Pancreas (tissue), 10 donors: ENCODE measurements at regions not wholly inside any gene's neighbourhood (a gene's known extent, or its start where the extent isn't known, plus 50 kb on each side); places are given as distances from the start of the nearest gene placed in this dataset.
"Not testable (repeated sequence)": the region's sequence is repeated elsewhere in the genome, so short reads cannot be mapped to it uniquely, and the experiment has no call there.

Experiments used
- ATAC-seq, 4 donors: fragments of 200-7000 bp; cut with Tn5 transposase; one replicate each; pipeline versions ENCODE4 v1.8.0 to v1.9.1; 2020; ENCODE audit warnings: mild to moderate bottlenecking in 4 of 4, moderate library complexity in 4 of 4
- DNase-seq, 6 donors: peaks; one replicate each; pipeline ENCODE4 v3.0.0-alpha.2; 2020
- FAIRE-seq: peaks from 2 replicates; lab custom pipeline; 2012; peaks lifted over from hg19 to GRCh38; lab: Jason Lieb, UNC
- H3K27ac ChIP-seq, 4 donors: fragments of 200-600 bp; sonication (generic); 1 replicate in 3 of 4; 2 replicates in 1 of 4; pipeline versions ENCODE4 v1.5.0 to v1.8.0; 2020
- H3K27me3 ChIP-seq, 4 donors: fragments of 200-600 bp; one replicate each; pipeline ENCODE4 v1.8.0; 2021
- H3K36me3 ChIP-seq, 3 donors: fragments of 200-600 bp; sonication (generic) in 1 of 3; one replicate each; pipeline versions ENCODE4 v1.5.0 to v1.8.0; 2020 to 2021
- H3K4me1 ChIP-seq, 3 donors: fragments of 200-600 bp; one replicate each; pipeline ENCODE4 v1.8.0; 2021
- H3K4me3 ChIP-seq, 4 donors: fragments of 200-600 bp; sonication (generic) in 2 of 4; one replicate each; pipeline versions ENCODE4 v1.5.0 to v1.8.0; 2020 to 2021
- H3K9me3 ChIP-seq, 4 donors: fragments of 200-600 bp; one replicate each; pipeline ENCODE4 v1.8.0; 2021
- CTCF ChIP-seq, 4 donors: fragments of 200-600 bp; sonication (generic) in 3 of 4; IDR thresholded peaks; one replicate each; pipeline versions ENCODE4 v1.5.0 to v1.8.0; 2021; ENCODE audit warnings: antibody characterized with exemption in 4 of 4
- WGBS, 2 donors: extraction: QIAGEN DNeasy Blood & Tissue Kit; methylation state at CpG; one replicate each; pipeline ENCODE4 v1.1.7; 2013; 5-methylcytosine and 5-hydroxymethylcytosine counted together
- intact Hi-C, 3 donors: fragments of 100-400 bp; cut with DNase I; formaldehyde crosslinking; loops; one replicate each; pipeline versions ENCODE4 v1.11.1 to v1.14.2; 2022
- donor health status: healthy with polysubstance abuse.
- donor health status: DM: no; HTN: no; CAD: no; lungs with moderate emphysema.
- donor health status: DM: no; HTN: no; CAD: no.
- donor health status: control.
- donor health status: control.
- donor health status: Bipolar disorder and iron deficiency.
- donor health status: DM: yes; HTN: yes; CAD: no.
- donor health status: DM: no; HTN: no; CAD: no.
- donor health status: DM: no; HTN: no; CAD: no.
- donor health status: DM: yes; HTN: yes; CAD: no.

GRCh38 chr2:47728551-47728950, 54.4 kb upstream of the MSH6 start:
- no peak for ATAC-seq
- H3K4me3 ChIP-seq = no peak overlapping the region
- intact Hi-C loops = no loop called here
- FAIRE-seq = no peak
- no peaks in the 10 kb centered on the region for H3K36me3 ChIP-seq
- no peaks in the 10 kb centered on the region for H3K27me3 ChIP-seq
- no peak for DNase-seq
- H3K27ac ChIP-seq = no peak overlapping the region
- TF ChIP-seq CTCF (IDR thresholded peaks at IDR 0.05) = no peak
- WGBS, 2 donors = 72 to 80% methylated on average over 4 of the region's 4 CpGs
- no peaks in the 10 kb centered on the region for H3K4me1 ChIP-seq
- no peaks in the 10 kb centered on the region for H3K9me3 ChIP-seq

- Histone ChIP-seq H3K4me1 (no peaks in the 10 kb centered on the region), H3K9me3 (no peaks in the 10 kb centered on the region), H3K36me3 (no peaks in the 10 kb centered on the region), H3K27ac (no peak overlapping the region), H3K4me3 (no peak overlapping the region), H3K27me3 (no peaks in the 10 kb centered on the region)
- no peak for FAIRE-seq
- DNase-seq = no peak
- no peak for TF ChIP-seq CTCF (IDR thresholded peaks at IDR 0.05)
- WGBS, 2 donors = 63 to 75% methylated on average over 3 of the region's 3 CpGs
- intact Hi-C loops = no loop called here
- ATAC-seq = no peak
Observed at GRCh38 chr2:47727956-47728355, 55.0 kb upstream of the MSH6 start.

- WGBS, 2 donors = 91 to 93% methylated on average over 1 of the region's 1 CpG
Observed at GRCh38 chr2:47726978-47727377, 56.0 kb upstream of the MSH6 start.

GRCh38 chr2:47725808-47726207, 57.1 kb upstream of the MSH6 start:
- Histone ChIP-seq H3K9me3 (no peaks in the 10 kb centered on the region), H3K36me3 (no peaks in the 10 kb centered on the region), H3K4me1 (no peaks in the 10 kb centered on the region), H3K27me3 (no peaks in the 10 kb centered on the region), H3K4me3 (no peak overlapping the region), H3K27ac (no peak overlapping the region)
- DNase-seq = no peak
- no peak for ATAC-seq
- 94 to 98% methylated on average over 2 of the region's 2 CpGs for whole genome bisulfite sequencing, 2 donors
- intact Hi-C loops = no loop called here
- no peak for FAIRE-seq
- no peak for TF ChIP-seq CTCF (IDR thresholded peaks at IDR 0.05)

More at GRCh38 chr2:47726978-47727377, 56.0 kb upstream of the MSH6 start:
- H3K4me3 ChIP-seq, H3K27me3 ChIP-seq, H3K27ac ChIP-seq, H3K4me1 ChIP-seq, ATAC-seq, DNase-seq, FAIRE-seq, H3K36me3 ChIP-seq, H3K9me3 ChIP-seq, intact Hi-C loops: not testable (repeated sequence)

- Histone ChIP-seq H3K4me3 (no peak overlapping the region), H3K27me3 (no peaks in the 10 kb centered on the region), H3K9me3 (no peaks in the 10 kb centered on the region), H3K36me3 (no peaks in the 10 kb centered on the region), H3K27ac (no peak overlapping the region), H3K4me1 (no peaks in the 10 kb centered on the region)
- ATAC-seq = no peak
- no peak for FAIRE-seq
- no peak for DNase-seq
- intact Hi-C loops = no loop called here
- TF ChIP-seq CTCF (IDR thresholded peaks at IDR 0.05) = no peak
- 67 to 80% methylated on average over 9 of the region's 9 CpGs for WGBS, 2 donors
Observed at GRCh38 chr2:47724221-47724981, 58.5 kb upstream of the MSH6 start.
